Esophagus squamous epithelium (tissue), 4 donors: ENCODE measurements at regions not wholly inside any gene's neighbourhood (a gene's known extent, or its start where the extent isn't known, plus 50 kb on each side); places are given as distances from the start of the nearest gene placed in this dataset.

Source experiments
- CTCF ChIP-seq, 6 experiments: fragments of 450-650 bp in 4 of 6; fragments of 200-600 bp in 2 of 6; sonication (generic) in 2 of 6; IDR thresholded peaks; one replicate each; pipeline ENCODE4 v1.5.1; 2016 to 2019; ENCODE audit warnings: antibody characterized with exemption in 6 of 6, mild to moderate bottlenecking in 4 of 6, moderate library complexity in 4 of 6
- POLR2A ChIP-seq, 4 donors: fragments of 450-650 bp; IDR thresholded peaks; one replicate each; pipeline ENCODE4 v1.6.1; 2017; ENCODE audit warnings: antibody characterized with exemption in 4 of 4, mild to moderate bottlenecking in 4 of 4, moderate library complexity in 3 of 4

GRCh38 chrX:121106484-121107235, 59.2 kb downstream of the GLUD2 start:
- no peak for TF ChIP-seq CTCF (IDR thresholded peaks at IDR 0.05)
- TF ChIP-seq POLR2A (IDR thresholded peaks at IDR 0.05) = no peak
